IMR-90 (cell line): ENCODE measurements at regions not wholly inside any gene's neighbourhood (a gene's known extent, or its start where the extent isn't known, plus 50 kb on each side); places are given as distances from the start of the nearest gene placed in this dataset.

Experiments
- MAZ ChIP-seq: IDR thresholded peaks from 2 replicates; pipeline ENCODE4 v1.6.1; 2012; ENCODE audit warnings: low read depth, mild to moderate bottlenecking, low read length, improper control_type of control experiment, moderate library complexity, borderline replicate concordance
- POLR2A ChIP-seq: IDR thresholded peaks from 2 replicates; pipeline ENCODE4 v1.6.1; 2012; ENCODE audit warnings: mild to moderate bottlenecking, low read depth, low read length
- RAD21 ChIP-seq: IDR thresholded peaks from 2 replicates; pipeline ENCODE4 v1.6.1; 2012; ENCODE audit warnings: low read length, improper control_type of control experiment
- RCOR1 ChIP-seq: IDR thresholded peaks from 2 replicates; pipeline ENCODE4 v1.6.1; 2012; ENCODE audit warnings: mild to moderate bottlenecking, low read length, improper control_type of control experiment; ENCODE audit not compliant: insufficient replicate concordance
- TF ChIP-seq, protein P1 (sequence below): fragments of 150-350 bp; IDR thresholded peaks from 2 replicates; pipeline ENCODE4 v1.6.1; 2016; ENCODE audit warnings: low read depth, mild to moderate bottlenecking, low read length, moderate library complexity, borderline replicate concordance
- TF ChIP-seq, protein P2 (sequence below): conservative IDR thresholded peaks from 2 replicates; pipeline ENCODE4 v1.5.1; 2012; ENCODE audit warnings: mild to moderate bottlenecking, low read depth, low read length, improper control_type of control experiment

DNA sequence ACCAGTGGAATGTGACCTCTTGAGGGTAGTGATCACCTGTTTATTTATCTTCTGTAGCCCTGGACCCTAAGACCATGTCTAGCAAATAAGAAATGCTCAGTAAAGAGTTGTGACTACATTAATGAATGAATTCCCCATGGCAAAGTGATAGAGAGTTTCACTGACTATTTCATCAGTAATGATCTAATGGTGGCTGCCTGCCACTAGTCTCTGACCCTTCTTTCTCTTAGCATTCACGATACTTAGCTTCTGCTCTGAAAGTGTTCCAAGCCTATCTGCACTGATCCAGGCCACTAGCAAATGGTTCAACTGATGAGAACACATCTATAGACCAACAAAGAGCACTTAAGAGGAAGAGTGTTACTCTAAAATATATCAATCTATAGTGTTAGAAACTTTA is 50.0 kb upstream of the RASGEF1B start:
- TF ChIP-seq MAZ (no peak), RCOR1 (no peak), POLR2A (no peak), RAD21 (no peak)
- TF ChIP-seq, protein P1, sequence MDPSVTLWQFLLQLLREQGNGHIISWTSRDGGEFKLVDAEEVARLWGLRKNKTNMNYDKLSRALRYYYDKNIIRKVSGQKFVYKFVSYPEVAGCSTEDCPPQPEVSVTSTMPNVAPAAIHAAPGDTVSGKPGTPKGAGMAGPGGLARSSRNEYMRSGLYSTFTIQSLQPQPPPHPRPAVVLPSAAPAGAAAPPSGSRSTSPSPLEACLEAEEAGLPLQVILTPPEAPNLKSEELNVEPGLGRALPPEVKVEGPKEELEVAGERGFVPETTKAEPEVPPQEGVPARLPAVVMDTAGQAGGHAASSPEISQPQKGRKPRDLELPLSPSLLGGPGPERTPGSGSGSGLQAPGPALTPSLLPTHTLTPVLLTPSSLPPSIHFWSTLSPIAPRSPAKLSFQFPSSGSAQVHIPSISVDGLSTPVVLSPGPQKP = no peak
- TF ChIP-seq, protein P2, sequence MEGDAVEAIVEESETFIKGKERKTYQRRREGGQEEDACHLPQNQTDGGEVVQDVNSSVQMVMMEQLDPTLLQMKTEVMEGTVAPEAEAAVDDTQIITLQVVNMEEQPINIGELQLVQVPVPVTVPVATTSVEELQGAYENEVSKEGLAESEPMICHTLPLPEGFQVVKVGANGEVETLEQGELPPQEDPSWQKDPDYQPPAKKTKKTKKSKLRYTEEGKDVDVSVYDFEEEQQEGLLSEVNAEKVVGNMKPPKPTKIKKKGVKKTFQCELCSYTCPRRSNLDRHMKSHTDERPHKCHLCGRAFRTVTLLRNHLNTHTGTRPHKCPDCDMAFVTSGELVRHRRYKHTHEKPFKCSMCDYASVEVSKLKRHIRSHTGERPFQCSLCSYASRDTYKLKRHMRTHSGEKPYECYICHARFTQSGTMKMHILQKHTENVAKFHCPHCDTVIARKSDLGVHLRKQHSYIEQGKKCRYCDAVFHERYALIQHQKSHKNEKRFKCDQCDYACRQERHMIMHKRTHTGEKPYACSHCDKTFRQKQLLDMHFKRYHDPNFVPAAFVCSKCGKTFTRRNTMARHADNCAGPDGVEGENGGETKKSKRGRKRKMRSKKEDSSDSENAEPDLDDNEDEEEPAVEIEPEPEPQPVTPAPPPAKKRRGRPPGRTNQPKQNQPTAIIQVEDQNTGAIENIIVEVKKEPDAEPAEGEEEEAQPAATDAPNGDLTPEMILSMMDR = no peak
